ENCODE measurements at regions not wholly inside any gene's neighbourhood (a gene's known extent, or its start where the extent isn't known, plus 50 kb on each side); places are given as distances from the start of the nearest gene placed in this dataset.

- no peak for DNase-seq
Observed at GRCh38 chr5:159844267-159845121, 71.8 kb upstream of the ADRA1B start.

GRCh38 chr5:159849437-159850083 lies 66.7 kb upstream of the ADRA1B start:
- DNase-seq: no peak

DNA sequence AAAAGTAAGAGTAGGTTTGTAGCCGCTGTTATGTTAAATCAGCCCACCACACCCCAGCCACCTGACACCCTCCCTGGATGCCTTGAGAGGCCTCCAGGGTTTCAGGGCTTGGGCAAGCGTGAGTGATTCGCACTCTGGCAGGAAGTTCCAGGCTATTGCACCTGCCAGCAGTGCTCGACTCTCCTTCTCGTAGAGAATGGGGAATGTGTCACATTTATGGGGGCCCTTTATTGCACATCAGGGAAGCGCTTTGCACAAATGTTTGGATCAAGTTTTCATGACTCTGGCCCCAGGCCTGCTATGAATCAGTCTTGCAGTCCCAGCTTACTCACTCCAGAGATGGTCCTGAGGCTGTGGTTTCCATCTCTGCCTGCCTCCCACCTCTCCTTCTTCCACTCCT lies 66.1 kb upstream of the ADRA1B start:
- peak in 1 of 51 donors; percentile 16 for DNase-seq

- DNase-seq: no peak
Observed at GRCh38 chr5:159851053-159851452, 65.2 kb upstream of the ADRA1B start.

DNA sequence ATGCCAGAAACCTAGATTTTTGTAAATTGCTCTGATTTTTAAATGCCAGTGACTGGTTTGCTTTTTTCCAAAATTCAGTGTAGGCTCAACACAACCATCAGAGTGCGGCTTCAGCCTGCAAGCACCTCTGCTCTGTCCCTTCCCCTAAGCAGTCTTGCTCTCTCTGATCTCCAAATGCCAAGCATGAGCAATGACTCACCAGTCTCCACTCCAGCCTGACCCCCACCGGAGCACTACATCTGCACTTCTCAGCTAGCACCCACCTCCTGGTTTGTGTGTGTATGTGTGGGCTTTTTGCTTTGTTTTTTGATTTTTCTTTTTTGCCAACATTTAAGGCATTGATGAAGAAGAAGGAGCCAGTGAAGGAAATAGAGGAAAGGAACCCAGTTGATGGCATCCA lies 61.4 kb upstream of the ADRA1B start:
- no peak for DNase-seq

- DNase-seq: no peak
Observed at GRCh38 chr5:159855476-159856191, 60.6 kb upstream of the ADRA1B start.

- no peak for DNase-seq
Observed at GRCh38 chr5:159858871-159859270, 57.4 kb upstream of the ADRA1B start.

GRCh38 chr5:159861086-159861485 lies 55.2 kb upstream of the ADRA1B start:
- no peak for DNase-seq

DNA sequence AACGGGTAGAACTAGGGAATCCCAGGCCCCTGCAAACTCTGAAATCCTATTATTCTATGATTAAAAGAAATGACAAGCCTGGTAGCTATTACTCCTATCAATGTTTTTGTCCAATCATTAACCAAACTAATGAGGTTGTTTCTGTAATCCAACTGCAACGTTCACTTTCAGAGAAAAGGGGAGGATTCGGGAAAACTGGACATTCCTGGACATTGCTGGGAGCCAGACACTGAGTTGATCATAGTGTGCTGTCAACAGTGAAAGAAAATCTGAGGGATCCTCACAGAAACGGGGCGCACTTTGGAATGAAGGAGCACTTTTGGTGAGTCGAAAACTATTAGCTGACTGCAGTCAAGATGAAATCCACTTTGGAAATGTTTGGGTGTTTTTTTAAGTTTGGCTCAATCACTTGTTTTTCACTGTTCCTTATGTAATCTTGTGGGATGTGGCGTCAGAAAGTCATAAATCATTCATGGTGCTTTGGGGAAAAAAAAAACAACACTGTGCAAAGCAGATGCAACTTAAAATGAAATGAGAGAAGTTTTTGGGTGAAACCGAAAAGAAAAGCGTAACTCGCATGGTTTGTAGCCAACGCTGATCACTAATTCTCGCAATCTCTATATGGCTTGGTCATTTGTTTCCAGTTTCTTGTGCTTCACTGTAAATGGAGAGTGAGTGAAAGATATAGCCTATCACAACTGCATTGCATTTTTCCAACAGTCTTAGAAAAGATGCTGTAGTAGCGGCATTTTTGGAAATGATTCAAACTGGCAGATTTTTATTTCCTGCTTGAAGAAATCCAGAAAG lies 51.2 kb upstream of the ADRA1B start:
- no peak for DNase-seq

GRCh38 chr5:159866093-159866492 lies 50.2 kb upstream of the ADRA1B start:
- DNase-seq: no peak
